Skeletal muscle cell (primary cell): ENCODE measurements at regions not wholly inside any gene's neighbourhood (a gene's known extent, or its start where the extent isn't known, plus 50 kb on each side); places are given as distances from the start of the nearest gene placed in this dataset.
"Not testable (repeated sequence)": the region's sequence is repeated elsewhere in the genome, so short reads cannot be mapped to it uniquely, and the experiment has no call there.

Experiments used
- DNase-seq: peaks from one replicate; pipeline ENCODE4 v3.0.0-alpha.2; 2010; ENCODE audit warnings: low read depth
- H3K4me3 ChIP-seq: 2 replicates; pipeline ENCODE4 v1.5.1; 2011; ENCODE audit warnings: low read depth, mild to moderate bottlenecking, control low read depth, low read length, moderate library complexity

GRCh38 chr16:29228664-29229611 is 177.6 kb downstream of the NPIPB11 start:
- not testable (repeated sequence) for H3K4me3 ChIP-seq, DNase-seq

- not testable (repeated sequence) for H3K4me3 ChIP-seq, DNase-seq
Measured at GRCh38 chr16:29227751-29228663, 178.5 kb downstream of the NPIPB11 start.

- H3K4me3 ChIP-seq: no peak overlapping the region
- no peak for DNase-seq
Measured at GRCh38 chr16:29226782-29227181, 179.7 kb downstream of the NPIPB11 start.

- DNase-seq, H3K4me3 ChIP-seq: not testable (repeated sequence)
Measured at GRCh38 chr16:29224675-29225074, 181.8 kb downstream of the NPIPB11 start.

GRCh38 chr16:29222615-29223014 is 183.9 kb downstream of the NPIPB11 start:
- H3K4me3 ChIP-seq, DNase-seq: not testable (repeated sequence)

- DNase-seq, H3K4me3 ChIP-seq: not testable (repeated sequence)
Measured at GRCh38 chr16:29222008-29222407, 184.5 kb downstream of the NPIPB11 start.

GRCh38 chr16:29221281-29221955 is 185.1 kb downstream of the NPIPB11 start:
- DNase-seq: peak; percentile 42
- H3K4me3 ChIP-seq: not testable (repeated sequence)

- DNase-seq: peak; percentile 75
- H3K4me3 ChIP-seq: peak overlapping the region; percentile 11
Measured at GRCh38 chr16:29220647-29221191, 185.8 kb downstream of the NPIPB11 start.

- DNase-seq: not testable (repeated sequence)
Measured at GRCh38 chr16:29219966-29220646, 186.4 kb downstream of the NPIPB11 start.

GRCh38 chr16:29219562-29219961 is 186.9 kb downstream of the NPIPB11 start:
- H3K4me3 ChIP-seq: not testable (repeated sequence)

More at GRCh38 chr16:29219966-29220646, 186.4 kb downstream of the NPIPB11 start:
- H3K4me3 ChIP-seq: peak overlapping the region; percentile 11

GRCh38 chr16:29218649-29219048 is 187.9 kb downstream of the NPIPB11 start:
- DNase-seq, H3K4me3 ChIP-seq: not testable (repeated sequence)

More at GRCh38 chr16:29219562-29219961, 186.9 kb downstream of the NPIPB11 start:
- not testable (repeated sequence) for DNase-seq

- not testable (repeated sequence) for H3K4me3 ChIP-seq, DNase-seq
Measured at GRCh38 chr16:29218171-29218570, 188.3 kb downstream of the NPIPB11 start.

GRCh38 chr16:29217752-29218126 is 188.8 kb downstream of the NPIPB11 start:
- not testable (repeated sequence) for DNase-seq, H3K4me3 ChIP-seq

GRCh38 chr16:29217104-29217751 is 189.3 kb downstream of the NPIPB11 start:
- H3K4me3 ChIP-seq, DNase-seq: not testable (repeated sequence)

- not testable (repeated sequence) for H3K4me3 ChIP-seq, DNase-seq
Measured at GRCh38 chr16:29213770-29214169, 192.7 kb downstream of the NPIPB11 start.

GRCh38 chr16:29213251-29213650 is 193.3 kb downstream of the NPIPB11 start:
- H3K4me3 ChIP-seq, DNase-seq: not testable (repeated sequence)

GRCh38 chr16:29212084-29213027 is 194.2 kb downstream of the NPIPB11 start:
- DNase-seq, H3K4me3 ChIP-seq: not testable (repeated sequence)
